Esophagus muscularis mucosa (tissue), 4 donors: ENCODE measurements at regions not wholly inside any gene's neighbourhood (a gene's known extent, or its start where the extent isn't known, plus 50 kb on each side); places are given as distances from the start of the nearest gene placed in this dataset.
"Not testable (repeated sequence)": the region's sequence is repeated elsewhere in the genome, so short reads cannot be mapped to it uniquely, and the experiment has no call there.

Experiments used
- DNase-seq: peaks from one replicate; pipeline ENCODE4 v3.0.0-alpha.2; 2017; ENCODE audit errors: extremely low spot score
- H3K27ac ChIP-seq, 4 donors: fragments of 200-600 bp; sonication (generic); replicated peaks in 1 of 4; 1 replicate in 3 of 4; 2 replicates in 1 of 4; pipeline ENCODE4 v1.5.1; 2016 to 2019; ENCODE audit warnings: mild to moderate bottlenecking in 1 of 4
- H3K27me3 ChIP-seq, 4 donors: fragments of 200-600 bp; sonication (generic); one replicate each; pipeline versions ENCODE4 v1.5.1 to v1.6.0; 2016 to 2019
- H3K36me3 ChIP-seq, 4 donors: fragments of 200-600 bp; sonication (generic); one replicate each; pipeline ENCODE4 v1.5.1; 2016 to 2019
- H3K4me1 ChIP-seq, 4 donors: fragments of 200-600 bp; sonication (generic); one replicate each; pipeline ENCODE4 v1.5.1; 2016 to 2019
- H3K4me3 ChIP-seq, 4 donors: fragments of 200-600 bp; sonication (generic); 1 replicate in 2 of 4; 2 replicates in 2 of 4; pipeline ENCODE4 v1.5.1; 2016 to 2019; ENCODE audit warnings: mild to moderate bottlenecking in 4 of 4, moderate library complexity in 1 of 4
- H3K9me3 ChIP-seq, 4 donors: fragments of 200-600 bp; sonication (generic); 1 replicate in 3 of 4; 2 replicates in 1 of 4; pipeline ENCODE4 v1.5.1; 2016 to 2019
- EP300 ChIP-seq: sonication (generic); formaldehyde crosslinking; IDR thresholded peaks from one replicate; pipeline ENCODE4 v1.6.1; 2017; ENCODE audit warnings: antibody characterized with exemption
- POLR2A ChIP-seq: fragments of 450-650 bp; IDR thresholded peaks from one replicate; pipeline ENCODE4 v1.6.1; 2017; ENCODE audit warnings: antibody characterized with exemption, moderate library complexity, mild to moderate bottlenecking, low read depth
- POLR2AphosphoS5 ChIP-seq, 2 donors: sonication (generic); formaldehyde crosslinking; IDR thresholded peaks; one replicate each; pipeline ENCODE4 v1.6.1; 2017; ENCODE audit warnings: antibody characterized with exemption in 2 of 2
- WGBS: methylation state at CpG from one replicate; pipeline ENCODE4 v1.1.5; 2018; 5-methylcytosine and 5-hydroxymethylcytosine counted together
- intact Hi-C: fragments of 100-400 bp; cut with DNase I; formaldehyde crosslinking; loops from one replicate; pipeline ENCODE4 v1.15.1; 2023
- TF ChIP-seq, protein P1 (sequence below), 3 experiments: fragments of 200-600 bp in 2 of 3; fragments of 450-650 bp in 1 of 3; sonication (generic) in 2 of 3; IDR thresholded peaks; one replicate each; pipeline ENCODE4 v1.5.1; 2017 to 2019; ENCODE audit warnings: antibody characterized with exemption in 3 of 3, mild to moderate bottlenecking in 2 of 3, moderate library complexity in 1 of 3

DNA sequence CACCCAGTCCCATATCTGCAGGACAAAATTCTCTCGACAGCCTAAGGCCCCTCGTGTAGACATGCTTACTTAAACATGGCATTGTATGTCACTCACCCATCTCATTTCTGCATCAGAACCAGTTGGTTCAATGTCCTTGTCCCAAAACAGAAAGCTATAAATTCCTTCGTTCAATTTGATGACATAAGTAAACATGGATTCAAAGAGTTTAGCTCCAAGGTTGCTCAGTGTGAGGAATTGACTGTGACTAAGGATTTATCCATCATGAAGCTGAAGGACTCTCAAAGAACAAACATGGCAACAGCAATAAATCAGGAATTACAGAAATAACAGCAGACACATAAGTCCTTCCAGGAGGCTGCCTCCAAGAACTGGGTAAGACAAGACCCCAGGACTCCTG lies 237.2 kb downstream of the TOMM20 start:
- H3K27ac ChIP-seq = no peak overlapping the region
- intact Hi-C loops = no loop called here
- DNase-seq = no peak

DNA sequence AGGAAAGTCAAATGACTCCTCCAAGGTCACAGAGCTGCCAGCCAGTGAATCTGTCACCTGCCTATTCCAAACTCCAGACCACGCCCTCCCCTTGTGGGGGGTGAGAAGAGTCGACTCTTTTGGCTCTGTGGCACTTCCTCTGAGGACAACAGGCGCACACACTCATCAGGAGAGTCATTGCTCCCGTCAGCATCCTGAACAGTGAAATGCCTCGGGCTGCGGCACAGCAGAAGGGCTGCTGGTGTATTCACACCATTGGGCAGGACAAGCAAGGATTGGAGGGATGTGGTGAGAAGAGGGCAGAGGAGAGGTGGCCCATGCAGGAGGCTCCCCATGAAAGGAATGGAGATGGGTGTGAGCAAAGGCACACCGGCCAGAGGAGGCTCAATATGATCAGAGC lies 239.0 kb downstream of the TOMM20 start:
- H3K9me3 ChIP-seq = no peaks in the 10 kb centered on the region
- H3K27ac ChIP-seq = no peak overlapping the region
- 72% methylated on average over 7 of the region's 7 CpGs for WGBS
- no peaks in the 10 kb centered on the region for H3K27me3 ChIP-seq
- TF ChIP-seq POLR2AphosphoS5 (IDR thresholded peaks at IDR 0.05) (no peak), EP300 (no peak), POLR2A (no peak)
- TF ChIP-seq, protein P1, sequence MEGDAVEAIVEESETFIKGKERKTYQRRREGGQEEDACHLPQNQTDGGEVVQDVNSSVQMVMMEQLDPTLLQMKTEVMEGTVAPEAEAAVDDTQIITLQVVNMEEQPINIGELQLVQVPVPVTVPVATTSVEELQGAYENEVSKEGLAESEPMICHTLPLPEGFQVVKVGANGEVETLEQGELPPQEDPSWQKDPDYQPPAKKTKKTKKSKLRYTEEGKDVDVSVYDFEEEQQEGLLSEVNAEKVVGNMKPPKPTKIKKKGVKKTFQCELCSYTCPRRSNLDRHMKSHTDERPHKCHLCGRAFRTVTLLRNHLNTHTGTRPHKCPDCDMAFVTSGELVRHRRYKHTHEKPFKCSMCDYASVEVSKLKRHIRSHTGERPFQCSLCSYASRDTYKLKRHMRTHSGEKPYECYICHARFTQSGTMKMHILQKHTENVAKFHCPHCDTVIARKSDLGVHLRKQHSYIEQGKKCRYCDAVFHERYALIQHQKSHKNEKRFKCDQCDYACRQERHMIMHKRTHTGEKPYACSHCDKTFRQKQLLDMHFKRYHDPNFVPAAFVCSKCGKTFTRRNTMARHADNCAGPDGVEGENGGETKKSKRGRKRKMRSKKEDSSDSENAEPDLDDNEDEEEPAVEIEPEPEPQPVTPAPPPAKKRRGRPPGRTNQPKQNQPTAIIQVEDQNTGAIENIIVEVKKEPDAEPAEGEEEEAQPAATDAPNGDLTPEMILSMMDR (IDR thresholded peaks at IDR 0.05) = no peak
- no peak for DNase-seq
- H3K4me1 ChIP-seq = peaks cover 19 to 38% (median 25%) of the 10 kb centered on the region in 4 donors
- intact Hi-C loops = no loop called here
- H3K36me3 ChIP-seq = no peaks in the 10 kb centered on the region
- no peak overlapping the region for H3K4me3 ChIP-seq

More for the DNA sequence above, 237.2 kb downstream of the TOMM20 start:
- no peaks in the 10 kb centered on the region for H3K27me3 ChIP-seq
- H3K9me3 ChIP-seq = no peaks in the 10 kb centered on the region
- WGBS = 89% methylated on average over 3 of the region's 3 CpGs
- H3K4me3 ChIP-seq = no peak overlapping the region
- no peaks in the 10 kb centered on the region for H3K36me3 ChIP-seq
- peaks cover 8 to 22% (median 11%) of the 10 kb centered on the region in 4 donors for H3K4me1 ChIP-seq
- TF ChIP-seq, protein P1 (IDR thresholded peaks at IDR 0.05) = no peak

DNA sequence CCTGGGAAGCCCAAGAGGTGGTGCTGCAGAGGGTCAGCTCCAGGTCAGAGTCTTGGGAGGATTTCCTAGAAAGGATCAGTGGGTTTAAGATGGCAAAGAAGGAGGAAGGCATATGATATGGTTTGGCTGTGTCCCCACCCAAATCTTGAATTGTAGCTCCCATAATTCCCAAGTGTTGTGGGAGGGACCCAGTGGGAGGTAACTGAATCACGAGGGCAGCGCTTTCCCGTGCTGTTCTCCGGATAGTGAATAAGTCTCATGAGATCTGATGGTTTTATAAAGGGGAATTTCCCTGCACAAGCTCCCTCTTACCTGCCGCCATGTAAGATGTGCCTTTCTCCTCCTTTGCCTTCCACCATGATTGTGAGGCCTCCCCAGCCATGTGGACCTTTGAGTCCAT lies 240.4 kb downstream of the TOMM20 start:
- H3K9me3 ChIP-seq, DNase-seq, intact Hi-C loops, H3K36me3 ChIP-seq, H3K27me3 ChIP-seq, H3K4me3 ChIP-seq, H3K27ac ChIP-seq: not testable (repeated sequence)
- H3K4me1 ChIP-seq = peaks cover 18 to 34% (median 24%) of the 10 kb centered on the region in 4 donors
- WGBS = 86% methylated on average over 5 of the region's 5 CpGs

DNA sequence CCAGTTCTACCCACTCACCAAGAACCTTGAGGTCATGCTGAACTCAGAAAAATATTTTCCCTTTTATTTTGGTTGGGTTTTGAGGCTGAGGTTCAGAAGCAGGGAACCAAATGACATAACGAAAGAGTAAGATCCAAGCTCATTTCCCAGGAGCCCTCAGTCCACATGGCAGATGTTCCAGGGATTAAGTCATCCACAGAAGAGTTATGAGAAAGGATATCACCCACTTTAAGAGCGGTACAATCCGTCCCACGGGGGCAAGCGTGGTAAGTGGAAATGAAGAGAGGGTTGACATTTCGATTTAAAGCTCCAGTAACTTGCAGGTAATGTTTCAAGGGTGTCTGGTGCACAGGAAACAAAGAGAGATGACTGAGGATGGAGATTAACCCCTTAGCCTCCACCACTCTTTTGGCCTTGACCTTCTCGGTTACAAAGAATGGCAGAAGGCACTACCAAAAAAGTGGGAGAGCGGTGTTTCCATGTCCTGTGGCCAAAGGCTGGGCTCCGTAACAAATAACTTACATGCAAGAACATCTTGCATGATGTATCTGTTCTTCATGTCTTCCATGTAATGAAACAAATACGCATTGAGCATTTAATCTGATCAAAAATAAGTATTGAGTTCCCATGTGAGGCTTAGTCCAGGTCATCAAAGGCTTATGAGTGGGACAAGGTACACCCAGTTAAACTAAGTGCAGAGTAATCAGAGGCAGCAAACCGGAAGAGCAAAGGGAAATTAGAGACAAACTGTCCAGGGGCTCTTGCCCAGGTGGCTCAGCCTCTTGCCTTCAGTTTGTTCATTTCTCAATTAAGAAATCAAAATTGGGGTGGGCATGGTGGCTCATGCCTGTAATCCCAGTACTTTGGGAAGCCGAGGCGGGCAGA lies 241.4 kb downstream of the TOMM20 start:
- no peak for DNase-seq
- H3K27ac ChIP-seq = peak overlapping the region; percentile 58 to 77 (median 67)
- peaks cover 18 to 34% (median 24%) of the 10 kb centered on the region in 4 donors for H3K4me1 ChIP-seq
- intact Hi-C loops = no loop called here
- 82% methylated on average over 13 of the region's 13 CpGs for WGBS
- no peak for TF ChIP-seq EP300
- peak in 1 of 2 donors; percentile 11 for TF ChIP-seq POLR2AphosphoS5 (IDR thresholded peaks at IDR 0.05)
- no peak for TF ChIP-seq POLR2A
- TF ChIP-seq, protein P1 (IDR thresholded peaks at IDR 0.05) = no peak
- no peaks in the 10 kb centered on the region for H3K36me3 ChIP-seq
- no peaks in the 10 kb centered on the region for H3K9me3 ChIP-seq
- H3K27me3 ChIP-seq = no peaks in the 10 kb centered on the region
- H3K4me3 ChIP-seq = no peak overlapping the region

DNA sequence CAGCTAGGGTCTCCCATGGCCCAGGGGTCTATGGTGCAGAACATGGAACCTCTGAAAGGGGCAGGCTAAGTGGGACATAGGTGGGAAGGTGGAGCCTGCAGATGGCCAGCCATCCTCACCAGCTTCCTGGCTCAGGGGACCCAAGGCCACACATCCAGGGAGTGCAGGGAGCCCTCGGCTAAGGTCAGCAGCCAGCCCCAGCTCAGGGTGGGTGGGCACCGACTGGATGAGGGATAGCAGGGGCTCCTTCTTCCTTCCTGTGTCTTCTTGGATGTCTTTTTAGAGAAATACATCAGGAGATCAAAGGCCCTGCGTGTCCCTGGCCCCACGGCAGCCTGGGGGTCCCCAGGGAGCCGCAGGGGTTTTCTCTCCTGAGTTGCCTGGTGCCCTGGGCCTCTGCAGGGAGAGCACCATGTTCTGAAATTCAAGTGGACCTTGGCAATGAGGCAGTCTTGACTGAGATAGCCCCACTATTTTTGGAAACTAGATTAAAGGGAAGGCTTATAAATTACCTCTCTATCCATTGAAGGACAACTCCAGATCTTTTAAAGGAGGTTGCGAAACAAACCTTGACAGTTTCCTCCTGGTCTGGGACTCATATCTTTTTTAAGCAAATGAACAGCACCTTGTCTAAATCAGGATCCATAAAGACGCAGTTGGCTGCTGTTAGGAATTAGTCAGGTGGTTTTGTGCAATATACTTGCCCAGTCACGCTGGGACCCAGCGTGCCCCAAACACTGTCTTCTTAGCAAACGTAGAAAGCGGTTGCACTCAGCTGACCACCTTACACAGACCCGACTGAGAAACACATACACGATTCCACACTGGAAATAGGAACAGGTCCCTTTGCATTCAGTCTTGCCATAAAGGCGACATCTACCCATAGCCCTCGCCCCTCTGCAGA lies 242.3 kb downstream of the TOMM20 start:
- H3K4me1 ChIP-seq = peaks cover 18 to 34% (median 24%) of the 10 kb centered on the region in 4 donors
- no peak overlapping the region for H3K4me3 ChIP-seq
- WGBS = 73% methylated on average over 13 of the region's 15 CpGs
- intact Hi-C loops = no loop called here
- DNase-seq = no peak
- no peaks in the 10 kb centered on the region for H3K27me3 ChIP-seq
- H3K9me3 ChIP-seq = no peaks in the 10 kb centered on the region
- no peaks in the 10 kb centered on the region for H3K36me3 ChIP-seq
- H3K27ac ChIP-seq = peak overlapping the region; percentile 58 to 77 (median 67)
- peak in 1 of 2 donors; percentile 51 for TF ChIP-seq POLR2AphosphoS5 (IDR thresholded peaks at IDR 0.05)
- no peak for TF ChIP-seq POLR2A
